AG08396 (cell line): ENCODE measurements at regions not wholly inside any gene's neighbourhood (a gene's known extent, or its start where the extent isn't known, plus 50 kb on each side); places are given as distances from the start of the nearest gene placed in this dataset.
A peak's percentile ranks its signal among the peaks of the same experiment; 100 is the strongest.
"Not testable (repeated sequence)": the region's sequence is repeated elsewhere in the genome, so short reads cannot be mapped to it uniquely, and the experiment has no call there.

Experiments
- DNase-seq: peaks from one replicate; pipeline ENCODE4 v3.0.0; 2012; ENCODE audit warnings: low spot score, mixed read lengths

GRCh38 chr4:131750469-131750868 lies 1398.6 kb upstream of the PCDH10 start:
- DNase-seq = not testable (repeated sequence)

- DNase-seq = not testable (repeated sequence)
These were observed 1386.9 kb upstream of the PCDH10 start for GRCh38 chr4:131762234-131762633.

DNA sequence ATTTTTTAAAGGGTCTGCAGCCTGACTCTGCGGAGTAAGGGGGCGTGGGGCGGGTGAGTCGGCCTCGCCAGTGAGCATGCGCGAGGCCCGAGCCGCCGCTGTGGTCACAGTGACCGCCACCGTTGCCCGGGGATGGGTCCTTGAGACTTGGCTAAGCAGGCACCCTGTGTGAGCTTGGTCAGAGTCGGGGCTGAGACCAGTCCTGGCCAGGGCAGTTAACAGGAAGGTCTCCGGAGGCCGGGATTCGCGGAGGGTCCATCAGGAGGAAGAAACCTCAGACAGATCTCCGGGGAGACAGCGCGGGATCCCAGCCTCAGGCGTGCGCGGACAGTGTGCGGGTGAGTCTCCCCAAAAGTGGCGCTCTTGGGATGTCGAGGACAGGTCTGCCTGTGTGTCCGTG lies 1384.4 kb upstream of the PCDH10 start:
- no peak for DNase-seq

DNA sequence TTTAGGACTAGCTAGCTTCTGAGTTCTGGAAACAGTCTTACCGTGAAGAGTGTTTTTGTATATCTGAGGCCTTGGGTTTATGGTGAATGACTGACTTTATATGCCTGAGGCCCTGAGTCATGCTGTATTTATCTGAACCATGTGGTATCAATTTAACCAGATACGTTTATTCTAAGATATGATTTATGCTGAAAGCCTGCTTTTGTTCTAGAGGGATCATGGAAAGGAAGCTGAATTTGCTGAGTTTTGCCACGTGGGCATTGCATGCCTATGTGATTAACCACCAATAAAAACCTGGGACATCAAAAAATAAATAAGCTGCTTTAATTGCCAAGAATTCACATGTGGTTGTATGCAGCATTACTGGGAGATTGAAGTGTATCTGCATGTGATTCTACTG lies 1374.7 kb upstream of the PCDH10 start:
- DNase-seq = peak; percentile 41

- DNase-seq = not testable (repeated sequence)
These were observed 1338.5 kb upstream of the PCDH10 start for GRCh38 chr4:131810565-131810964.
